ENCODE measurements at regions not wholly inside any gene's neighbourhood (a gene's known extent, or its start where the extent isn't known, plus 50 kb on each side); places are given as distances from the start of the nearest gene placed in this dataset.

- no peak overlapping the region for H3K4me2 ChIP-seq (ENCODE audit: insufficient read depth in 1 of 2, low read depth in 2 of 2, low read length in 2 of 2)
- no peak overlapping the region for H4K91ac ChIP-seq (replicated peaks; ENCODE audit: insufficient read length, low read length)
- DNase-seq (ENCODE audit: low read depth in 1 of 2, low spot score in 2 of 2) (no peak), FAIRE-seq (no peak)
- H3K56ac ChIP-seq (replicated peaks; ENCODE audit: insufficient read length, low read depth, low read length): no peak overlapping the region
- H2BK20ac ChIP-seq (ENCODE audit: low read length): no peak overlapping the region
- no peak overlapping the region for H2BK15ac ChIP-seq (ENCODE audit: low read length)
- WGBS, 2 experiments (ENCODE audit: extremely low coverage in 1 of 2, insufficient coverage in 1 of 2, insufficient read length in 1 of 2, insufficient replicate concordance in 2 of 2, low coverage in 1 of 2, low lambda C conversion rate in 2 of 2, missing lambda C conversion rate in 1 of 2): 78% methylated on average over 3 of the region's 3 CpGs; no CpG with 5 or more reads in 1 of the 2 experiments
- no peaks in the 10 kb centered on the region for H3K23me2 ChIP-seq (ENCODE audit: low read depth, low read length)
- H2BK5ac ChIP-seq (ENCODE audit: low read depth, low read length): no peak overlapping the region
- no peak overlapping the region for H2BK12ac ChIP-seq (ENCODE audit: low read depth, low read length)
- H3K79me2 ChIP-seq (ENCODE audit: control insufficient read depth in 1 of 2, insufficient read depth in 2 of 2, low read length in 2 of 2): no peaks in the 10 kb centered on the region
- H3K14ac ChIP-seq (ENCODE audit: insufficient read length): no peak overlapping the region
- POLR2A ChIA-PET (ENCODE audit: partially characterized antibody): no interaction called here
- H3K18ac ChIP-seq (ENCODE audit: extremely low read depth, low read length): no peak overlapping the region
- no peak overlapping the region for H3K9ac ChIP-seq (replicated peaks in 1 of 4; ENCODE audit: extremely low read depth in 1 of 4, low read depth in 3 of 4, low read length in 3 of 4)
- TF ChIP-seq SP4 (IDR thresholded peaks at IDR 0.05; ENCODE audit: low read length) (no peak), SIRT6 (IDR thresholded peaks at IDR 0.05; ENCODE audit: low read length) (no peak), TAF1 (IDR thresholded peaks at IDR 0.05; ENCODE audit: low read depth, low read length) (no peak), CBX8 (IDR thresholded peaks at IDR 0.05; ENCODE audit: borderline replicate concordance, low read depth, low read length) (no peak), SAP30 (IDR thresholded peaks at IDR 0.05; ENCODE audit: insufficient read depth, insufficient replicate concordance, low read length) (no peak), FOSL1 (IDR thresholded peaks at IDR 0.05; ENCODE audit: insufficient read depth, low read depth, low read length) (no peak)
- H2AFZ ChIP-seq (ENCODE audit: low read length): no peak overlapping the region
- H2BK120ac ChIP-seq (replicated peaks; ENCODE audit: low read depth, low read length): no peak overlapping the region
- no peak overlapping the region for H4K5ac ChIP-seq (ENCODE audit: insufficient read length, low read depth, low read length)
- no peaks in the 10 kb centered on the region for H3K36me3 ChIP-seq (ENCODE audit: control insufficient read depth in 2 of 4, insufficient read depth in 4 of 4, low read length in 3 of 4)
- H3K9me3 ChIP-seq (ENCODE audit: insufficient read depth in 2 of 2, low read depth in 1 of 2, low read length in 1 of 2): no peaks in the 10 kb centered on the region; a peak in 1 of 4 replicates
- H4K8ac ChIP-seq (ENCODE audit: extremely low read depth, insufficient read depth, low read length): no peak overlapping the region
- H3K4me1 ChIP-seq (replicated peaks in 1 of 4; ENCODE audit: control insufficient read depth in 3 of 4, insufficient read depth in 4 of 4, low read length in 3 of 4): no peaks in the 10 kb centered on the region
- H4K20me1 ChIP-seq (replicated peaks in 1 of 2; ENCODE audit: control insufficient read depth in 1 of 2, insufficient read depth in 2 of 2, low read length in 2 of 2): no peaks in the 10 kb centered on the region
- H3K79me1 ChIP-seq (ENCODE audit: low read depth, low read length): no peaks in the 10 kb centered on the region
- no peak overlapping the region for H3K27ac ChIP-seq (ENCODE audit: low read depth, low read length)
- CTCF ChIA-PET (ENCODE audit: partially characterized antibody): interaction anchor here (1.3 kb wide), 1 partner anchor 252 kb away, joined by 3 read pairs; no protein-coding TSS in a partner anchor
- no peak overlapping the region for H2AK5ac ChIP-seq (ENCODE audit: low read depth, low read length)
- H3K4ac ChIP-seq (replicated peaks; ENCODE audit: insufficient read length, low read depth, low read length): no peak overlapping the region
- H3K4me3 ChIP-seq (ENCODE audit: extremely low read depth in 1 of 4, insufficient read depth in 2 of 4, low read depth in 3 of 4, low read length in 4 of 4): no peak overlapping the region
- no peaks in the 10 kb centered on the region for H3K27me3 ChIP-seq (replicated peaks in 1 of 4; ENCODE audit: control insufficient read depth in 3 of 4, extremely low read depth in 1 of 4, insufficient read depth in 3 of 4, low read length in 3 of 4)
- no peak overlapping the region for H3K23ac ChIP-seq (ENCODE audit: insufficient read length)
Observed at GRCh38 chr18:69176741-69177140, 223.9 kb upstream of the DOK6 start.

All from H1 (cell line).